Activated CD4-positive, alpha-beta T cell treated with anti-CD3 and anti-CD28 coated beads, Interleukin-2, amount 10 ng/mL, durations not matched to agents 7 days and 5 days (primary cell): ENCODE measurements at regions not wholly inside any gene's neighbourhood (a gene's known extent, or its start where the extent isn't known, plus 50 kb on each side); places are given as distances from the start of the nearest gene placed in this dataset.
"Not testable (repeated sequence)": the region's sequence is repeated elsewhere in the genome, so short reads cannot be mapped to it uniquely, and the experiment has no call there.

Experiments used
- CTCF ChIA-PET: fragments of 350-600 bp; sonication (Branson Sonifier 250); formaldehyde crosslinking; loops from one replicate; lab custom pipeline; 2021; ENCODE audit warnings: antibody characterized with exemption; lab: Charles Lee
- POLR2A ChIA-PET: fragments of 350-600 bp; sonication (Branson Sonifier 250); formaldehyde crosslinking; loops from one replicate; lab custom pipeline; 2021; ENCODE audit warnings: antibody characterized with exemption; lab: Charles Lee
- DNase-seq: peaks from one replicate; pipeline ENCODE4 v3.0.0-alpha.2; 2020
- H3K27ac Mint-ChIP-seq: one replicate; pipeline ENCODE4 v1.8.0; 2021; ENCODE audit warnings: mild to moderate bottlenecking, moderate library complexity, mixed read lengths
- H3K27me3 Mint-ChIP-seq: one replicate; pipeline ENCODE4 v1.8.0; 2021; ENCODE audit warnings: mixed read lengths
- H3K36me3 Mint-ChIP-seq: one replicate; pipeline ENCODE4 v1.8.0; 2021; ENCODE audit warnings: low read depth, mixed read lengths
- H3K4me1 Mint-ChIP-seq: one replicate; pipeline ENCODE4 v1.8.0; 2021; ENCODE audit warnings: mixed read lengths
- H3K4me3 Mint-ChIP-seq: one replicate; pipeline ENCODE4 v1.8.0; 2021; ENCODE audit warnings: mild to moderate bottlenecking, moderate library complexity, mixed read lengths
- H3K9me3 Mint-ChIP-seq: one replicate; pipeline ENCODE4 v1.8.0; 2021; ENCODE audit warnings: mixed read lengths

DNA sequence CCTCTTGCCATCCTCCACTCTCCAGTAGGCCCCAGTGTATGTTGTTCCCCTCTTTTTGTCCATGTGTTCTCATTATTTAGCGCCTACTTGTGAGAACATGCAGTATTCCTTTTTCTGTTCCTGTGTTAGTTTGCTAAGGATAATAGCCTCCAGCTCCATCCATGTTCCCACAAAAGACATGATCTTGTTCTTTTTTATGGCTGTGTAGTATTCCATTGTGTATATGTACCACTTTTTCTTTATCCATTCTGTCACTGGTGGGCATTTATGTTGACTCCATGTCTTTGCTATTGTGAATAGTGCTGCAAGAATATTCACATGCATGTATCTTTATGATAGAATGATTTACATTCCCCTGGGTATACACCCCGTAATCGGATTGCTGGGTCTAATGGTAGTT is 171.8 kb upstream of the TPM1 start:
- DNase-seq, H3K27me3 Mint-ChIP-seq, H3K4me3 Mint-ChIP-seq, H3K36me3 Mint-ChIP-seq, CTCF ChIA-PET, H3K27ac Mint-ChIP-seq, H3K4me1 Mint-ChIP-seq, H3K9me3 Mint-ChIP-seq, POLR2A ChIA-PET: not testable (repeated sequence)

DNA sequence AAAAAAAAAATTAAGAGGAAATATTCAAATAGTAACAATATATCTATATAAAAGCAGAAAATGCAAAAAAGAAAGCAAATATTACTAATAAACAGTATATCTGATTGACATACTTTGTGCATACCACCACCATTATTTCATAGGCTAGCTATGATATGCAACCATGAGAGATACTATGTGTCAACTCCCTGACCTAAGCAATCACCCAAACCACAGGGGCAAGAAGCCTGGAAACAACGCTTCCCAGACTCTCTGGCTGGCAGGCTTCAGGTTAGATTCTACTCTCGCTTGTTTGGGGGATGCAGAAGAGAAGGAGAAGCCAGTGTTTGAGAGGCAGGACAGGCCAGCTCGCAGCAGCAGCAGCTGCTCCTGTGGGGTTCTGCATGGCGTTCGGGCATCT is 169.3 kb upstream of the TPM1 start:
- H3K9me3 Mint-ChIP-seq: no peaks in the 10 kb centered on the region
- no peaks in the 10 kb centered on the region for H3K36me3 Mint-ChIP-seq
- no peaks in the 10 kb centered on the region for H3K4me1 Mint-ChIP-seq
- ChIA-PET CTCF (interaction anchor here (1.1 kb wide), 1 partner anchor 54 kb away, joined by 3 read pairs; no protein-coding TSS in a partner anchor), POLR2A (no interaction called here)
- H3K27me3 Mint-ChIP-seq: peaks cover 2% of the 10 kb centered on the region
- H3K27ac Mint-ChIP-seq: no peak overlapping the region
- no peak overlapping the region for H3K4me3 Mint-ChIP-seq
- DNase-seq: no peak

DNA sequence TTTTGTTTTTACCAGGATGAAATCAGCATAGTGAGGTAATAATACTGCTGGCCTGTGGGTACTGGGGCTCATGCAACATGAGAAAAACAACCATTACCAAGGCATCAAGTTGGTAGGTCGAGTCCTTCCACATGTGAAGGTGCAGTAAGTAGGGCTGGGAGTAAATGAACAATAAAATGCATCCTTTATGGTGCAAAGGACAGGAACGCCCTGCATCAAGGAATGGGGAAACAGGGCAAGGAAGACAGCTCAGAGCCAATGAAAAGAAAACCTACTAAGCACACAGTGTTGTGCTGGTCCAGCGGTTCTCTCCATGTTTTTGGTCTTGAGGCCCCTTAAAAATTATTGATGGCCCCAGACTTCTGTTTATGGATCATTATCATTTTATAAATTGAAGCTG is 168.5 kb upstream of the TPM1 start:
- no peak overlapping the region for H3K4me3 Mint-ChIP-seq
- CTCF ChIA-PET: no interaction called here
- H3K9me3 Mint-ChIP-seq: no peaks in the 10 kb centered on the region
- H3K27me3 Mint-ChIP-seq: peaks cover 2% of the 10 kb centered on the region
- no peaks in the 10 kb centered on the region for H3K36me3 Mint-ChIP-seq
- POLR2A ChIA-PET: no interaction called here
- no peak overlapping the region for H3K27ac Mint-ChIP-seq
- DNase-seq: no peak
- H3K4me1 Mint-ChIP-seq: no peaks in the 10 kb centered on the region

DNA sequence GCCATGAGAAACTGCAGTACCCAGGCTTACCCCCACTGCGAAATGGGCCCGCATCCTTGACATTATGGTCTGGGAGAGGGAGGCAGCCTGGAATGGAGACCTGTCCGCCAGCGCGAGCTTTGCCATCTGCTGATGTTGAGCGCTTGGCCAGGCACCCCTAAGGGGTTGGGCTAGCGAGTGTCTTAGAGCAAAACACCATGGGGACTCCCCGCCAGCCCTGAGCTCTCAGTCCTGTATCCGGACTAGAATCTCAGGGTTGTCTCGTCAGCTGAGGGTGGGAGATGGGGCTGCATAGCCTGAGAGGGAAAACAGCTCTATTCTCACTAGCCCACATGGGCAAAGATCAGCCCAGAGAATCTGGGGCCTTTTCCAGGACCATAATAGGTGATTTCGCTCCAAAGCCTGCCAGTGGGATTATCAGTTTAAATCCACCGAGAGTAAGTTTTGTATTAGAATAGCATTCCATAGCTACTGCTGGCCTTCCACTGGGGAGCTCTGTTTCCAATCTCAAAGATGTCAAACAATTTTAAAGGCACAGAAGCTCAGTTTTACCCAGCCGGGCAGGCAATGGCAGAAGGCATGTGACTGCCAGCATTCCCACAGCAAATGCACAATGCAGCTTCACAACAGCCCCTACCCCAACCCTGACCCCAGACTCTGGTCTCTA is 167.5 kb upstream of the TPM1 start:
- no peak for DNase-seq
- no peak overlapping the region for H3K27ac Mint-ChIP-seq
- no peak overlapping the region for H3K4me3 Mint-ChIP-seq
- H3K27me3 Mint-ChIP-seq: peaks cover 7% of the 10 kb centered on the region
- peaks cover 2% of the 10 kb centered on the region for H3K4me1 Mint-ChIP-seq
- H3K9me3 Mint-ChIP-seq: no peaks in the 10 kb centered on the region
- POLR2A ChIA-PET: no interaction called here
- CTCF ChIA-PET: interaction anchor here (0.6 to 1.3 kb wide), 3 partner anchors 9 to 635 kb away, joined by 3 read pairs; no protein-coding TSS in a partner anchor
- no peaks in the 10 kb centered on the region for H3K36me3 Mint-ChIP-seq

DNA sequence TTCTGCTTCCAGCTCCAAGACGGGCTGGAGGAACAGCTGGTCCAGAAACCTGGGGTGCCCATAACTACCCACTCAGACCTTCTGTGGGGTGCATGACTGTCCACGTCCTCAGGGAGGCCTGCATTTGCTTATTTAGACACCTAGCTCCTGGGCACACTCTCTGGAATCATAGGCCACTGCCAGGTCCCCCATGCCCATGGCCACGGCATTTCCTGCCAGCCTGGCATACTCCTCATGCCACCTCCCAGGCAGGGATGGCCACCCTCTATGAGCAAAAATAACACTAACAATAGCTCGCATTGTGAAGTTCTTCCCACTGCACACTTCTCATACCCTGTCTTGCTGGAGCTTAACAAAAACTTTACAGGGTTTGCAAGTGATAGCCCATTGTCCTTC is 166.9 kb upstream of the TPM1 start:
- Mint-ChIP-seq H3K4me3 (no peak overlapping the region), H3K27me3 (peaks cover 8% of the 10 kb centered on the region), H3K27ac (no peak overlapping the region), H3K9me3 (no peaks in the 10 kb centered on the region), H3K36me3 (no peaks in the 10 kb centered on the region), H3K4me1 (peaks cover 4% of the 10 kb centered on the region)
- POLR2A ChIA-PET: no interaction called here
- DNase-seq: no peak
- CTCF ChIA-PET: interaction anchor here (0.6 to 1.3 kb wide), 4 partner anchors 9 to 635 kb away, joined by 3 read pairs; no protein-coding TSS in a partner anchor

DNA sequence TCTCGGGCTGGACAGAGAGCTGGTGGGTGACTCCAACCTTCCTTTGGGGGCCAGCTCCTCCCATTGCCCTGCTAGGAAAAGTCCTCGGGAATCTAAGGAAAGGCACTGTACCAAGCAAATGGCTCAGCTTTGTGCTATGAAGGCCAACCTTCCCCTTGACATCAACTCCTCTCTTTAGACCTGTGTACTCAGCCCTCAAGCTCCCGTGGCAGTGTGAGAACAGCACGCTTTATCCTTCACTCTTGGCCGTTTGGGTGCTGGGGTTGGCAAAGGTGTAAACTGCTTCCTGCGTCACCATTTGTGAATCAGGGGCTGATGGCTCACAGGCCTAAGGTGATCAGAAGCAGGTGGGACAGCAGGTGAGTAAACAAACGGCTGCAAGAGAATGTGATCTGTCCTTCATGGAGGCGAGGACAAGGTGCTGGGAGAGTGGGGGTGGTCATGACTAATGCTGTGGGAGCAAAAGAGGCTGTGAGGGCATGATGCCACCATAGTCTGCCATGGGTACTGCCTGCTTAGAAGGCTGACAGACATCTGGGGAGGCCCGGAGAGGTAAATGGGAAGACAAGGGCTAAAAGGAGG is 165.2 kb upstream of the TPM1 start:
- no peak overlapping the region for H3K27ac Mint-ChIP-seq
- no peaks in the 10 kb centered on the region for H3K36me3 Mint-ChIP-seq
- ChIA-PET POLR2A (no interaction called here), CTCF (no interaction called here)
- no peak for DNase-seq
- H3K27me3 Mint-ChIP-seq: peaks cover 10% of the 10 kb centered on the region
- H3K4me1 Mint-ChIP-seq: peaks cover 4% of the 10 kb centered on the region
- H3K4me3 Mint-ChIP-seq: no peak overlapping the region
- no peaks in the 10 kb centered on the region for H3K9me3 Mint-ChIP-seq

DNA sequence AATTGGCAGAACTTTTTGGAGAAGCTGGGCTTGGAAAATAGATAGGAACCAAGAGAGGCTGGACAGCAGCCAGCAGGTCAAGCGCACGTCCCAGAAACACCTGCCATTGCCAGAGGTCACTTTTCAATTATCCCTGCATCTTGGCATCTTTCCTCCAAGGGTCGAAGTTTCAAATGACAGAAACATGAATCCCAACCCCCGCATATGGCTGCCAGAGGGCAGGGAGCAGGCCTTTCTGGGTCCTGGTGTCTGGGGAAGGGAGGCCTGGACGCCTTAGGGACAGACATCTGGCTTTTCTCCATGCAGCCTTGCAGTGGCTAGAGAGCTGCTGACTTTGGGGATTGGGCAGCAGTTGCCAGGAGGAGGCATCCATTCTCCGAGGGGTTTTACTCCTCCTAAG is 164.5 kb upstream of the TPM1 start:
- Mint-ChIP-seq H3K36me3 (no peaks in the 10 kb centered on the region), H3K9me3 (no peaks in the 10 kb centered on the region), H3K4me3 (no peak overlapping the region), H3K4me1 (peaks cover 4% of the 10 kb centered on the region), H3K27ac (no peak overlapping the region), H3K27me3 (peaks cover 14% of the 10 kb centered on the region)
- ChIA-PET CTCF (interaction anchor here (1.1 kb wide), 1 partner anchor 9 kb away, joined by 3 read pairs; no protein-coding TSS in a partner anchor), POLR2A (no interaction called here)
- DNase-seq: no peak

DNA sequence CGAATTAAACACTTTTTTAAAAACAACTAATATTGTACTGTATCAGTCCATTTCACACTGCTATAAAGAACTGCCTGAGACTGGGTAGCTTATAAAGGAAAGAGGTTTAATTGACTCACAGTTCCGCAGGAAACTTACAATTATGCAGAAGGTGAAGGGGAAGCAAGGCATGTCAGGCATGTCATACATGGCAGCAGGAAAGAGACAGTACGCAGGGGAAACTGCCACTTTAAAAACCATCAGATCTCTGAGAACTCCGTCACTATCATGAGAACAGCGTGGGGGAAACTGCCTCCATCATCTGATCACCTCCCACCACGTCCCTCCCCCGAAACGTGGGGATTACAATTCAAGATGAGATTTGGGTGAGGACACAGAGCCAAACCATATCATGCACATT is 162.8 kb upstream of the TPM1 start:
- no peak for DNase-seq
- Mint-ChIP-seq H3K36me3 (no peaks in the 10 kb centered on the region), H3K27ac (no peak overlapping the region), H3K9me3 (no peaks in the 10 kb centered on the region), H3K27me3 (peaks cover 17% of the 10 kb centered on the region), H3K4me1 (peaks cover 4% of the 10 kb centered on the region), H3K4me3 (no peak overlapping the region)
- CTCF ChIA-PET: no interaction called here
- POLR2A ChIA-PET: no interaction called here

DNA sequence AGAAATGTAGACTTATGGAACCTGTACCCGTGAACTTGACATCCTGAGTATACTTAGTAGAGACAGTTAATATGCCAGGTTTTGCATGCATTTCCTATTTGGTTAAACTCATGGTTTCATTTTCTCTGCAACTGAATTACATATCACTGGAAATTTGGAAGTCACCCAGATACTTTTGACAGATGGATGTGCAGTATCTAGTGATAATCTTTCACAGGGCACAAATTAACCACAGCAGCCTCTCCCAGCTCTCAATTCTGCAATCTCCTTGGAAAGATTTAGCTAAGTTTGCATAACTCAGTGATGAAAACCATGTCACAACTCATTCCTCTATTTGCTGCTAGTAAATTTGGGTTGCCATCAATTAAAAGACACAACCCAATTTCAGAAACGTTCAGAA is 162.3 kb upstream of the TPM1 start:
- peaks cover 4% of the 10 kb centered on the region for H3K4me1 Mint-ChIP-seq
- H3K4me3 Mint-ChIP-seq: no peak overlapping the region
- POLR2A ChIA-PET: no interaction called here
- H3K27ac Mint-ChIP-seq: no peak overlapping the region
- CTCF ChIA-PET: no interaction called here
- H3K36me3 Mint-ChIP-seq: no peaks in the 10 kb centered on the region
- no peaks in the 10 kb centered on the region for H3K9me3 Mint-ChIP-seq
- H3K27me3 Mint-ChIP-seq: peaks cover 17% of the 10 kb centered on the region
- no peak for DNase-seq

DNA sequence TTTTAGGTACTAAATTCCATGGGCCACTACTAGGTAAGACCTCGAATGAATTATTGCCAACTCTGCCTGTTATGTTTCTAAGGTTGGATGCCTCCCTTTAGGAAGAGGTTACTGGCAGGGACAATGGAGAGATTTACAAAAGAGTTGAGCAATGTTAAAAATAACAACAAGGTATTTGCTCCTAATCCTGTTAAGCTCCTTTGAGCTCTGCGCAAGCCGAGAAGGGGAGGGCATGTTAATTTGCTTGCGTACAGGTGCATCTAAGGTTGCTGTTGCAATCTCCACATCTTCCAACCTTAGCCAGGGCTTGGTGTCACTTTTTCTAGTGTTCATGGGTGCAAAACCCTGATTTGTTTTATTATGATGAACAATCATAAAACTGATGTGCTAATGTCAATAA is 161.5 kb upstream of the TPM1 start:
- Mint-ChIP-seq H3K4me1 (peaks cover 4% of the 10 kb centered on the region), H3K9me3 (no peaks in the 10 kb centered on the region), H3K27me3 (peaks cover 17% of the 10 kb centered on the region), H3K36me3 (no peaks in the 10 kb centered on the region), H3K4me3 (no peak overlapping the region), H3K27ac (no peak overlapping the region)
- CTCF ChIA-PET: no interaction called here
- DNase-seq: no peak
- POLR2A ChIA-PET: no interaction called here

DNA sequence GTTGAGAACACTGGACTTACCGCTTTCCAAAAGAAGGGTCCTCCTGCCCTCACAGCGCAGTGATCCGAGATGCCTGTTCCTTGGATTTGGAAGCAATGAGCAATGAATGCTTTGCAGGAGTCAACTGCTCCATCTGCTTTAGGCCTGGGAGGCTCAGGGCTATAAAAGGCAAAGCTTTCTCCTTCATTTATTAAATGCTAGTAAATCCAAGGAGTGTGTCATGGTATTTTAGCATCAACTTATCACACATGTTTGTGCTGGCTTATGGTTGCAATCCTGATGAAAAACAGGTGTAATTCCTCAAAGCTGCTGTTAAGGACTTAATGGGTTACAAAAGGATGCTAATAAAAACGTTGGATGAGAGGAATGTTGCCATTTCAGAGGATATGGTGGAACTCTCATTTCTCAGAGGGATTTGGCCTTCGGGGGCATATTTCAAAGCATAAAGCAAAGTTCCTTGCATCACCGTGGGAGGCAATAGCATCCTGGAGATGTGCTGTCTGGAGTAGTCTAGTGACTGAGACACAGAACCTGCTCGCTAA is 158.5 kb upstream of the TPM1 start:
- ChIA-PET CTCF (interaction anchor here (1.0 kb wide), 1 partner anchor 8 kb away, joined by 3 read pairs; no protein-coding TSS in a partner anchor), POLR2A (no interaction called here)
- Mint-ChIP-seq H3K4me1 (peaks cover 4% of the 10 kb centered on the region), H3K27ac (no peak overlapping the region), H3K4me3 (no peak overlapping the region), H3K27me3 (peaks cover 17% of the 10 kb centered on the region), H3K36me3 (no peaks in the 10 kb centered on the region), H3K9me3 (no peaks in the 10 kb centered on the region)
- no peak for DNase-seq

DNA sequence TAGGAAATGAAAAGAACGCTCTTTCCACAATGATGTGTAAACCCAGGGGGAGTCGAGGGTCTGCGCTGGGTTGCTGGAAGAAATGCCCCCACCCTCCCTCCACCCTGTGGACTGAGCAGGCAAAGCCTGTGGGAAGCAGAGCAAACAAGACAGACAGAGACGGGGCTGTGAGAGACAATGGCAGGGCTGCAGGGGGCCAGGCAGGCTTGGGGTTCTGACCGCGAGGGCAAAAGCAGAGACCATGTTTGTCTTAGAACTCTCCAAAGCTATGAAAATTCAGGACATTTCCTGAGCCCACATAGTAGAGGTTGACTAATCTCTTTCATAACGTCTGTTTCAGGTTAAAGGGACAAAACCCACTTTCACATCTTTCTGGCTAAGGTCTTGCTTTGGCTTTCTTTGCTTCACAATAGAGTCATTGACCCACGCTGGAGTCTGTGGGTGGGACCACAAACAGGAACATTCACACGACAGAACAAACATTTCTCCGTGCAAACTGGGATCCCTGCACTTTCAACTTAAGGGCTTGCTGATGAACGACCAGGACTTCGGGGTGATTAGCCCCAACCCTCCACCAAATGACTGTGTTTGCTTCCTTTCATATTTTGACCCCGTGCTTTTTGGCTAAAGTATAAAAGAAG is 156.0 kb upstream of the TPM1 start:
- Mint-ChIP-seq H3K36me3 (no peaks in the 10 kb centered on the region), H3K27ac (no peak overlapping the region), H3K27me3 (peaks cover 10% of the 10 kb centered on the region), H3K4me3 (no peak overlapping the region), H3K9me3 (no peaks in the 10 kb centered on the region), H3K4me1 (no peaks in the 10 kb centered on the region)
- no peak for DNase-seq
- POLR2A ChIA-PET: no interaction called here
- CTCF ChIA-PET: no interaction called here

DNA sequence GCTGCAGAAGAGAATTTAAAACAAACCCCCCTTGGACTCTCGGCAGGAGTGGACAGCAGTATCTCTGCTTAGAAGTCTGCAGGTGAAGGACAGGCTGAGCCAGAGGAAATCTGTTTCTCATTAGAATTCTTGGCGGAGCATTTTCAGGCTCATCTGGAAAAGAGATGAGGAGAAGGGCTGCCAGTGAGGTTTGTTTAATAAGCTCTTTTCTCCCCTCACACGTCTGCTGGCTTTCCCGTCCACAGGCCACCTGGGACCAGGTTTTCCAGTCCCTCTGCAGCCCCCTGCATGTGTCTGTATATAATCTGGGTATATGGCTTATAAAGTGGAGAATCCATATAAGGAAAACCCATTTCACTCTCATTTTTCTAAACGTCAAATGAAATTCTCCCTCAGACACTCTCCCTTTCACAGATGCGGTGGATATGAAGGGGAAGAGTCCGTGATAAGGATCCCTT is 155.4 kb upstream of the TPM1 start:
- Mint-ChIP-seq H3K27me3 (peaks cover 12% of the 10 kb centered on the region), H3K36me3 (no peaks in the 10 kb centered on the region), H3K9me3 (no peaks in the 10 kb centered on the region), H3K4me1 (no peaks in the 10 kb centered on the region), H3K27ac (no peak overlapping the region), H3K4me3 (no peak overlapping the region)
- no peak for DNase-seq
- POLR2A ChIA-PET: no interaction called here
- CTCF ChIA-PET: no interaction called here
